ENCODE measurements at regions not wholly inside any gene's neighbourhood (a gene's known extent, or its start where the extent isn't known, plus 50 kb on each side); places are given as distances from the start of the nearest gene placed in this dataset.
A peak's percentile ranks its signal among the peaks of the same experiment; 100 is the strongest.

DNA sequence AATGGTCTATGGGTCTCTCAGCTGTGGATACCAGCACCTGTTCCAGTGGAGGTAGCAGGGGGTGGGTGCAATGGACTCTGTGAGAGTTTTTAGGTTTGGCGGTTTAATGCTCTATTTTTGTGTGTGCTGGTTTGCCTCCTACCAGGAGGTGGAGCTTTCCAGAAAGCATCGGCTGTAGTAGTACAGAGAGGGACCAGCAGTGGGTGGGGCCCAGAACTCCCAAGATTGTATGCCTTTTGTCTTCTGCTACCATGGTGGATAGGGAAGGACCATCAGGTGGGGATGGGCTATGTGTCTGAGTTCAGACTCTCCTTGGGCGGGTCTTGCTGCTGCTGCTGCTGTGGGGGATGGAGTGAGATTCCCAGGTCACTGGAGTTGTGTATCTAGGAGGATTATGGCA lies 557.2 kb upstream of the GRID2 start:
- Mint-ChIP-seq H3K4me1 (peaks cover 9% of the 10 kb centered on the region), H3K9me3 (peaks cover 19% of the 10 kb centered on the region), H3K27ac (no peak overlapping the region), H3K4me3 (no peak overlapping the region), H3K36me3 (peaks cover 6% of the 10 kb centered on the region; the same call in 1 of the 2 replicates), H3K27me3 (ENCODE audit: low read depth) (no peaks in the 10 kb centered on the region)
- ChIA-PET POLR2A (no interaction called here), CTCF (no interaction called here)
- ATAC-seq (peak; percentile 87), DNase-seq (ENCODE audit: low spot score) (no peak)
- no peak for TF ChIP-seq TCF7 (CRISPR knock-in tag; IDR thresholded peaks at IDR 0.05; ENCODE audit: low read depth)
- no peak for TF ChIP-seq OVOL2 (CRISPR knock-in tag; IDR thresholded peaks at IDR 0.05; ENCODE audit: borderline replicate concordance)
- TF ChIP-seq, protein P1, sequence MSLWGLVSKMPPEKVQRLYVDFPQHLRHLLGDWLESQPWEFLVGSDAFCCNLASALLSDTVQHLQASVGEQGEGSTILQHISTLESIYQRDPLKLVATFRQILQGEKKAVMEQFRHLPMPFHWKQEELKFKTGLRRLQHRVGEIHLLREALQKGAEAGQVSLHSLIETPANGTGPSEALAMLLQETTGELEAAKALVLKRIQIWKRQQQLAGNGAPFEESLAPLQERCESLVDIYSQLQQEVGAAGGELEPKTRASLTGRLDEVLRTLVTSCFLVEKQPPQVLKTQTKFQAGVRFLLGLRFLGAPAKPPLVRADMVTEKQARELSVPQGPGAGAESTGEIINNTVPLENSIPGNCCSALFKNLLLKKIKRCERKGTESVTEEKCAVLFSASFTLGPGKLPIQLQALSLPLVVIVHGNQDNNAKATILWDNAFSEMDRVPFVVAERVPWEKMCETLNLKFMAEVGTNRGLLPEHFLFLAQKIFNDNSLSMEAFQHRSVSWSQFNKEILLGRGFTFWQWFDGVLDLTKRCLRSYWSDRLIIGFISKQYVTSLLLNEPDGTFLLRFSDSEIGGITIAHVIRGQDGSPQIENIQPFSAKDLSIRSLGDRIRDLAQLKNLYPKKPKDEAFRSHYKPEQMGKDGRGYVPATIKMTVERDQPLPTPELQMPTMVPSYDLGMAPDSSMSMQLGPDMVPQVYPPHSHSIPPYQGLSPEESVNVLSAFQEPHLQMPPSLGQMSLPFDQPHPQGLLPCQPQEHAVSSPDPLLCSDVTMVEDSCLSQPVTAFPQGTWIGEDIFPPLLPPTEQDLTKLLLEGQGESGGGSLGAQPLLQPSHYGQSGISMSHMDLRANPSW (CRISPR knock-in tag; conservative IDR thresholded peaks at IDR 0.05; ENCODE audit: low read depth) = no peak
- no peak for TF ChIP-seq GRHL2 (CRISPR knock-in tag; IDR thresholded peaks at IDR 0.05; ENCODE audit: insufficient replicate concordance, severe bottlenecking)
- TF ChIP-seq, protein P2, sequence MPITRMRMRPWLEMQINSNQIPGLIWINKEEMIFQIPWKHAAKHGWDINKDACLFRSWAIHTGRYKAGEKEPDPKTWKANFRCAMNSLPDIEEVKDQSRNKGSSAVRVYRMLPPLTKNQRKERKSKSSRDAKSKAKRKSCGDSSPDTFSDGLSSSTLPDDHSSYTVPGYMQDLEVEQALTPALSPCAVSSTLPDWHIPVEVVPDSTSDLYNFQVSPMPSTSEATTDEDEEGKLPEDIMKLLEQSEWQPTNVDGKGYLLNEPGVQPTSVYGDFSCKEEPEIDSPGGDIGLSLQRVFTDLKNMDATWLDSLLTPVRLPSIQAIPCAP (CRISPR knock-in tag; IDR thresholded peaks at IDR 0.05) = no peak
- TF ChIP-seq ZNF425 (CRISPR knock-in tag; conservative IDR thresholded peaks at IDR 0.05) = no peak
- no peak for TF ChIP-seq ZNF138 (CRISPR knock-in tag; conservative IDR thresholded peaks at IDR 0.05)
- no peak for TF ChIP-seq NFATC4 (CRISPR knock-in tag; IDR thresholded peaks at IDR 0.05)
- TF ChIP-seq, protein P3, sequence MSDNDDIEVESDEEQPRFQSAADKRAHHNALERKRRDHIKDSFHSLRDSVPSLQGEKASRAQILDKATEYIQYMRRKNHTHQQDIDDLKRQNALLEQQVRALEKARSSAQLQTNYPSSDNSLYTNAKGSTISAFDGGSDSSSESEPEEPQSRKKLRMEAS (CRISPR knock-in tag; IDR thresholded peaks at IDR 0.05) = no peak
- no peak for TF ChIP-seq PRDM15 (CRISPR knock-in tag; IDR thresholded peaks at IDR 0.05)
- no peak for TF ChIP-seq ZNF396 (CRISPR knock-in tag; IDR thresholded peaks at IDR 0.05; ENCODE audit: borderline replicate concordance)
- TF ChIP-seq ZNF232 (CRISPR knock-in tag; IDR thresholded peaks at IDR 0.05) = no peak
- TF ChIP-seq FOXP1 (CRISPR knock-in tag; IDR thresholded peaks at IDR 0.05; ENCODE audit: borderline replicate concordance) = no peak
- no peak for TF ChIP-seq ESRRA (CRISPR knock-in tag; IDR thresholded peaks at IDR 0.05; ENCODE audit: borderline replicate concordance)
- no peak for TF ChIP-seq USF2 (CRISPR knock-in tag; IDR thresholded peaks at IDR 0.05)
- no peak for TF ChIP-seq FOXJ3 (CRISPR knock-in tag; IDR thresholded peaks at IDR 0.05; ENCODE audit: borderline replicate concordance)
- TF ChIP-seq, protein P4, sequence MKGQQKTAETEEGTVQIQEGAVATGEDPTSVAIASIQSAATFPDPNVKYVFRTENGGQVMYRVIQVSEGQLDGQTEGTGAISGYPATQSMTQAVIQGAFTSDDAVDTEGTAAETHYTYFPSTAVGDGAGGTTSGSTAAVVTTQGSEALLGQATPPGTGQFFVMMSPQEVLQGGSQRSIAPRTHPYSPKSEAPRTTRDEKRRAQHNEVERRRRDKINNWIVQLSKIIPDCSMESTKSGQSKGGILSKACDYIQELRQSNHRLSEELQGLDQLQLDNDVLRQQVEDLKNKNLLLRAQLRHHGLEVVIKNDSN (CRISPR knock-in tag; IDR thresholded peaks at IDR 0.05) = no peak
- no peak for TF ChIP-seq NR3C1 (CRISPR knock-in tag; conservative IDR thresholded peaks at IDR 0.05; ENCODE audit: low read depth)
- TF ChIP-seq, protein P5, sequence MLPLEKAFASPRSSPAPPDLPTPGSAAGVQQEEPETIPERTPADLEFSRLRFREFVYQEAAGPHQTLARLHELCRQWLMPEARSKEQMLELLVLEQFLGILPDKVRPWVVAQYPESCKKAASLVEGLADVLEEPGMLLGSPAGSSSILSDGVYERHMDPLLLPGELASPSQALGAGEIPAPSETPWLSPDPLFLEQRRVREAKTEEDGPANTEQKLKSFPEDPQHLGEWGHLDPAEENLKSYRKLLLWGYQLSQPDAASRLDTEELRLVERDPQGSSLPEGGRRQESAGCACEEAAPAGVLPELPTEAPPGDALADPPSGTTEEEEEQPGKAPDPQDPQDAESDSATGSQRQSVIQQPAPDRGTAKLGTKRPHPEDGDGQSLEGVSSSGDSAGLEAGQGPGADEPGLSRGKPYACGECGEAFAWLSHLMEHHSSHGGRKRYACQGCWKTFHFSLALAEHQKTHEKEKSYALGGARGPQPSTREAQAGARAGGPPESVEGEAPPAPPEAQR (CRISPR knock-in tag; IDR thresholded peaks at IDR 0.05) = no peak
- no peak for TF ChIP-seq ZMAT4 (CRISPR knock-in tag; IDR thresholded peaks at IDR 0.05)
